ENCODE measurements at regions not wholly inside any gene's neighbourhood (a gene's known extent, or its start where the extent isn't known, plus 50 kb on each side); places are given as distances from the start of the nearest gene placed in this dataset.
A peak's percentile ranks its signal among the peaks of the same experiment; 100 is the strongest.

- ATAC-seq (replicated peaks in 1 of 2) (no peak), DNase-seq (no peak)
- Mint-ChIP-seq H3K36me3 (ENCODE audit: insufficient read depth in 2 of 2) (no peaks in the 10 kb centered on the region), H3K4me3 (no peak overlapping the region), H3K4me1 (ENCODE audit: low read depth) (peaks cover 2% of the 10 kb centered on the region), H3K9me3 (no peaks in the 10 kb centered on the region), H3K27ac (no peak overlapping the region), H3K27me3 (ENCODE audit: low read depth) (peaks cover 12% of the 10 kb centered on the region)
Measured at GRCh38 chr1:22291057-22291456, 148.2 kb upstream of the WNT4 start.

- Mint-ChIP-seq H3K4me1 (ENCODE audit: low read depth) (peaks cover 6% of the 10 kb centered on the region), H3K4me3 (no peak overlapping the region), H3K27me3 (ENCODE audit: low read depth) (peaks cover 16% of the 10 kb centered on the region), H3K27ac (no peak overlapping the region), H3K9me3 (no peaks in the 10 kb centered on the region), H3K36me3 (ENCODE audit: insufficient read depth in 2 of 2) (no peaks in the 10 kb centered on the region)
- no peak for DNase-seq
- ATAC-seq (replicated peaks in 1 of 2): no peak
Measured at GRCh38 chr1:22291494-22291893, 148.6 kb upstream of the WNT4 start.

GRCh38 chr1:22292011-22292788 lies 149.3 kb upstream of the WNT4 start:
- Mint-ChIP-seq H3K4me1 (ENCODE audit: low read depth) (peaks cover 9% of the 10 kb centered on the region), H3K36me3 (ENCODE audit: insufficient read depth in 2 of 2) (no peaks in the 10 kb centered on the region), H3K27ac (no peak overlapping the region), H3K4me3 (no peak overlapping the region), H3K27me3 (ENCODE audit: low read depth) (peaks cover 23% of the 10 kb centered on the region), H3K9me3 (no peaks in the 10 kb centered on the region)
- ATAC-seq (replicated peaks in 1 of 2) (no peak), DNase-seq (no peak)

- DNase-seq (no peak), ATAC-seq (replicated peaks in 1 of 2) (no peak)
- H3K4me3 Mint-ChIP-seq: no peak overlapping the region
- H3K36me3 Mint-ChIP-seq (ENCODE audit: insufficient read depth in 2 of 2): peaks cover 0 to 2% of the 10 kb centered on the region in 2 donors
- H3K4me1 Mint-ChIP-seq (ENCODE audit: low read depth): peaks cover 9% of the 10 kb centered on the region
- H3K9me3 Mint-ChIP-seq: no peaks in the 10 kb centered on the region
- peaks cover 45% of the 10 kb centered on the region for H3K27me3 Mint-ChIP-seq (ENCODE audit: low read depth)
- no peak overlapping the region for H3K27ac Mint-ChIP-seq
Measured at GRCh38 chr1:22295396-22295795, 152.5 kb upstream of the WNT4 start.

GRCh38 chr1:22295856-22296255 lies 153.0 kb upstream of the WNT4 start:
- peaks cover 9% of the 10 kb centered on the region for H3K4me1 Mint-ChIP-seq (ENCODE audit: low read depth)
- DNase-seq (no peak), ATAC-seq (replicated peaks in 1 of 2) (no peak)
- peaks cover 49% of the 10 kb centered on the region for H3K27me3 Mint-ChIP-seq (ENCODE audit: low read depth)
- H3K27ac Mint-ChIP-seq: no peak overlapping the region
- H3K4me3 Mint-ChIP-seq: no peak overlapping the region
- no peaks in the 10 kb centered on the region for H3K9me3 Mint-ChIP-seq
- peaks cover 0 to 2% of the 10 kb centered on the region in 2 donors for H3K36me3 Mint-ChIP-seq (ENCODE audit: insufficient read depth in 2 of 2)

- DNase-seq: no peak
- ATAC-seq (replicated peaks in 1 of 2): peak in 1 of 2 donors; percentile 18
- Mint-ChIP-seq H3K27me3 (ENCODE audit: low read depth) (peaks cover 59% of the 10 kb centered on the region), H3K27ac (no peak overlapping the region), H3K9me3 (peaks cover 0 to under 1% of the 10 kb centered on the region in 2 donors), H3K4me1 (ENCODE audit: low read depth) (peaks cover 9% of the 10 kb centered on the region), H3K36me3 (ENCODE audit: insufficient read depth in 2 of 2) (peaks cover under 1 to 2% of the 10 kb centered on the region in 2 donors), H3K4me3 (no peak overlapping the region)
Measured at GRCh38 chr1:22296701-22297591, 154.0 kb upstream of the WNT4 start.

GRCh38 chr1:22297999-22298398 lies 153.7 kb upstream of the ZBTB40 start:
- H3K27me3 Mint-ChIP-seq (ENCODE audit: low read depth): peaks cover 69% of the 10 kb centered on the region
- ATAC-seq (replicated peaks in 1 of 2) (no peak), DNase-seq (no peak)
- no peak overlapping the region for H3K27ac Mint-ChIP-seq
- H3K4me3 Mint-ChIP-seq: no peak overlapping the region
- peaks cover 9% of the 10 kb centered on the region for H3K4me1 Mint-ChIP-seq (ENCODE audit: low read depth)
- H3K36me3 Mint-ChIP-seq (ENCODE audit: insufficient read depth in 2 of 2): peaks cover 4 to 5% of the 10 kb centered on the region in 2 donors
- peaks cover 0 to 3% of the 10 kb centered on the region in 2 donors for H3K9me3 Mint-ChIP-seq

GRCh38 chr1:22303816-22304215 lies 147.8 kb upstream of the ZBTB40 start:
- peaks cover 8 to 10% of the 10 kb centered on the region in 2 donors for H3K36me3 Mint-ChIP-seq (ENCODE audit: insufficient read depth in 2 of 2)
- H3K4me1 Mint-ChIP-seq (ENCODE audit: low read depth): no peaks in the 10 kb centered on the region
- no peak overlapping the region for H3K27ac Mint-ChIP-seq
- peaks cover 65% of the 10 kb centered on the region for H3K27me3 Mint-ChIP-seq (ENCODE audit: low read depth)
- ATAC-seq (replicated peaks in 1 of 2): no peak
- H3K4me3 Mint-ChIP-seq: no peak overlapping the region
- no peak for DNase-seq
- H3K9me3 Mint-ChIP-seq: peaks cover 3% of the 10 kb centered on the region in 2 donors

- Mint-ChIP-seq H3K9me3 (no peaks in the 10 kb centered on the region), H3K4me3 (no peak overlapping the region), H3K36me3 (ENCODE audit: insufficient read depth in 2 of 2) (no peaks in the 10 kb centered on the region), H3K27ac (no peak overlapping the region), H3K27me3 (ENCODE audit: low read depth) (peaks cover 35% of the 10 kb centered on the region), H3K4me1 (ENCODE audit: low read depth) (no peaks in the 10 kb centered on the region)
- ATAC-seq (replicated peaks in 1 of 2) (no peak), DNase-seq (no peak)
Measured at GRCh38 chr1:22309572-22309971, 142.1 kb upstream of the ZBTB40 start.

- no peaks in the 10 kb centered on the region for H3K9me3 Mint-ChIP-seq
- no peaks in the 10 kb centered on the region for H3K36me3 Mint-ChIP-seq (ENCODE audit: insufficient read depth in 2 of 2)
- H3K27me3 Mint-ChIP-seq (ENCODE audit: low read depth): peaks cover 33% of the 10 kb centered on the region
Measured at GRCh38 chr1:22311461-22311860, 140.2 kb upstream of the ZBTB40 start.

GRCh38 chr1:22313321-22313720 lies 138.3 kb upstream of the ZBTB40 start:
- peaks cover 14% of the 10 kb centered on the region for H3K27me3 Mint-ChIP-seq (ENCODE audit: low read depth)
- no peak overlapping the region for H3K27ac Mint-ChIP-seq
- H3K4me1 Mint-ChIP-seq (ENCODE audit: low read depth): no peaks in the 10 kb centered on the region
- H3K4me3 Mint-ChIP-seq: no peak overlapping the region
- no peak for ATAC-seq (replicated peaks in 1 of 2)
- no peaks in the 10 kb centered on the region for H3K36me3 Mint-ChIP-seq (ENCODE audit: insufficient read depth in 2 of 2)
- no peak for DNase-seq
- H3K9me3 Mint-ChIP-seq: no peaks in the 10 kb centered on the region

More at GRCh38 chr1:22311461-22311860, 140.2 kb upstream of the ZBTB40 start:
- Mint-ChIP-seq H3K4me3 (no peak overlapping the region), H3K27ac (no peak overlapping the region), H3K4me1 (ENCODE audit: low read depth) (no peaks in the 10 kb centered on the region)
- ATAC-seq (replicated peaks in 1 of 2): no peak
- no peak for DNase-seq

GRCh38 chr1:22314706-22315105 lies 136.9 kb upstream of the ZBTB40 start:
- Mint-ChIP-seq H3K4me1 (ENCODE audit: low read depth) (no peaks in the 10 kb centered on the region), H3K27ac (no peak overlapping the region), H3K27me3 (ENCODE audit: low read depth) (peaks cover 19% of the 10 kb centered on the region), H3K4me3 (no peak overlapping the region), H3K9me3 (no peaks in the 10 kb centered on the region), H3K36me3 (ENCODE audit: insufficient read depth in 2 of 2) (no peaks in the 10 kb centered on the region)
- DNase-seq: no peak
- ATAC-seq (replicated peaks in 1 of 2): no peak

- no peak overlapping the region for H3K27ac Mint-ChIP-seq
- no peak overlapping the region for H3K4me3 Mint-ChIP-seq
- DNase-seq (no peak), ATAC-seq (replicated peaks in 1 of 2) (no peak)
- no peaks in the 10 kb centered on the region for H3K4me1 Mint-ChIP-seq (ENCODE audit: low read depth)
- peaks cover 19% of the 10 kb centered on the region for H3K27me3 Mint-ChIP-seq (ENCODE audit: low read depth)
- no peaks in the 10 kb centered on the region for H3K9me3 Mint-ChIP-seq
- no peaks in the 10 kb centered on the region for H3K36me3 Mint-ChIP-seq (ENCODE audit: insufficient read depth in 2 of 2)
Measured at GRCh38 chr1:22315315-22316078, 136.2 kb upstream of the ZBTB40 start.

Measured in activated T-cell treated with anti-CD3 and anti-CD28 coated beads, Interleukin-2, amount 50 U/mL, for 72 hours (primary cell).